PC-3 (cell line): ENCODE measurements at regions not wholly inside any gene's neighbourhood (a gene's known extent, or its start where the extent isn't known, plus 50 kb on each side); places are given as distances from the start of the nearest gene placed in this dataset.

Experiments
- EZH2 ChIP-seq: fragments of 300-600 bp; sonication (generic); IDR thresholded peaks from one replicate; pipeline ENCODE4 v1.6.1; 2017; ENCODE audit warnings: antibody characterized with exemption, mild to moderate bottlenecking, low read length; ENCODE audit not compliant: unreplicated experiment
- EZH2phosphoT487 ChIP-seq: fragments of 300-600 bp; sonication (generic); IDR thresholded peaks from 2 replicates; pipeline ENCODE4 v1.6.1; 2018; ENCODE audit warnings: mild to moderate bottlenecking, antibody characterized with exemption, low read length, borderline replicate concordance
- TF ChIP-seq, protein P1 (sequence below): fragments of 300-600 bp; sonication (generic); conservative IDR thresholded peaks from 2 replicates; pipeline ENCODE4 v1.5.1; 2017; ENCODE audit warnings: antibody characterized with exemption, low read depth, mild to moderate bottlenecking, low read length

DNA sequence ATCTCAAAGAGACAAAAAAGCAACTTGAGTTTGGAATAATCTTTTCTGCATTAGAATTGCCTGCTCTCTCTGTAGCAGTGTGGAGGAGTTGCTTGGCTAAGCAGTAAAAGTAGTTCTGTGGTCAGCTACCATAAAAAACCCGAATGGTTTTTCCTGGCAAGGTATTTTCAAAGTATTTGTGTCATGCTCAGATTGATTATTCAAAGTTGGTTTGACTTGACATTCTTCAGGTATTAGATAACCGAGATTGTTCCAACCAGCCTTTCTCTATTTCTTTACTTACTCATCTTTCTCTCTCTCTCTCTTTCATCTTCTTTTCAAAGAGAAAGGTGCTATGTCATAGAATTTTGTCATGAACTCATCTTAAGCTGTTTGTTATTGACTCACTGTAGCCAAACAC is 404.9 kb downstream of the CPS1 start:
- TF ChIP-seq, protein P1, sequence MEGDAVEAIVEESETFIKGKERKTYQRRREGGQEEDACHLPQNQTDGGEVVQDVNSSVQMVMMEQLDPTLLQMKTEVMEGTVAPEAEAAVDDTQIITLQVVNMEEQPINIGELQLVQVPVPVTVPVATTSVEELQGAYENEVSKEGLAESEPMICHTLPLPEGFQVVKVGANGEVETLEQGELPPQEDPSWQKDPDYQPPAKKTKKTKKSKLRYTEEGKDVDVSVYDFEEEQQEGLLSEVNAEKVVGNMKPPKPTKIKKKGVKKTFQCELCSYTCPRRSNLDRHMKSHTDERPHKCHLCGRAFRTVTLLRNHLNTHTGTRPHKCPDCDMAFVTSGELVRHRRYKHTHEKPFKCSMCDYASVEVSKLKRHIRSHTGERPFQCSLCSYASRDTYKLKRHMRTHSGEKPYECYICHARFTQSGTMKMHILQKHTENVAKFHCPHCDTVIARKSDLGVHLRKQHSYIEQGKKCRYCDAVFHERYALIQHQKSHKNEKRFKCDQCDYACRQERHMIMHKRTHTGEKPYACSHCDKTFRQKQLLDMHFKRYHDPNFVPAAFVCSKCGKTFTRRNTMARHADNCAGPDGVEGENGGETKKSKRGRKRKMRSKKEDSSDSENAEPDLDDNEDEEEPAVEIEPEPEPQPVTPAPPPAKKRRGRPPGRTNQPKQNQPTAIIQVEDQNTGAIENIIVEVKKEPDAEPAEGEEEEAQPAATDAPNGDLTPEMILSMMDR, result no peak
- no peak for TF ChIP-seq EZH2phosphoT487
- no peak for TF ChIP-seq EZH2
